ENCODE measurements at regions not wholly inside any gene's neighbourhood (a gene's known extent, or its start where the extent isn't known, plus 50 kb on each side); places are given as distances from the start of the nearest gene placed in this dataset.

- Histone ChIP-seq H3K4me1 (ENCODE audit: control insufficient read depth, insufficient read depth, low read length) (no peaks in the 10 kb centered on the region), H3K9me3 (ENCODE audit: control insufficient read depth, insufficient read depth, low read depth, low read length) (no peaks in the 10 kb centered on the region), H3K4me3 (ENCODE audit: low read depth in 2 of 2, low read length in 2 of 2) (no peak overlapping the region), H3K27me3 (ENCODE audit: control insufficient read depth, insufficient read depth, low read length) (no peaks in the 10 kb centered on the region; the same call in 1 of the 2 replicates), H3K27ac (ENCODE audit: low read length) (no peak overlapping the region), H3K36me3 (ENCODE audit: control insufficient read depth, insufficient read depth, low read length) (no peaks in the 10 kb centered on the region)
- ChIA-PET CTCF (no interaction called here), POLR2A (no interaction called here)
- TF ChIP-seq, protein P1, sequence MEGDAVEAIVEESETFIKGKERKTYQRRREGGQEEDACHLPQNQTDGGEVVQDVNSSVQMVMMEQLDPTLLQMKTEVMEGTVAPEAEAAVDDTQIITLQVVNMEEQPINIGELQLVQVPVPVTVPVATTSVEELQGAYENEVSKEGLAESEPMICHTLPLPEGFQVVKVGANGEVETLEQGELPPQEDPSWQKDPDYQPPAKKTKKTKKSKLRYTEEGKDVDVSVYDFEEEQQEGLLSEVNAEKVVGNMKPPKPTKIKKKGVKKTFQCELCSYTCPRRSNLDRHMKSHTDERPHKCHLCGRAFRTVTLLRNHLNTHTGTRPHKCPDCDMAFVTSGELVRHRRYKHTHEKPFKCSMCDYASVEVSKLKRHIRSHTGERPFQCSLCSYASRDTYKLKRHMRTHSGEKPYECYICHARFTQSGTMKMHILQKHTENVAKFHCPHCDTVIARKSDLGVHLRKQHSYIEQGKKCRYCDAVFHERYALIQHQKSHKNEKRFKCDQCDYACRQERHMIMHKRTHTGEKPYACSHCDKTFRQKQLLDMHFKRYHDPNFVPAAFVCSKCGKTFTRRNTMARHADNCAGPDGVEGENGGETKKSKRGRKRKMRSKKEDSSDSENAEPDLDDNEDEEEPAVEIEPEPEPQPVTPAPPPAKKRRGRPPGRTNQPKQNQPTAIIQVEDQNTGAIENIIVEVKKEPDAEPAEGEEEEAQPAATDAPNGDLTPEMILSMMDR (IDR thresholded peaks at IDR 0.05): no peak
- TF ChIP-seq POLR2AphosphoS5 (IDR thresholded peaks at IDR 0.05; ENCODE audit: low read depth, low read length) (no peak), SIN3A (IDR thresholded peaks at IDR 0.05; ENCODE audit: borderline replicate concordance, insufficient read depth, low read depth, low read length) (no peak), TCF7L2 (IDR thresholded peaks at IDR 0.05; ENCODE audit: low read depth, low read length) (no peak)
- TF ChIP-seq, protein P2, sequence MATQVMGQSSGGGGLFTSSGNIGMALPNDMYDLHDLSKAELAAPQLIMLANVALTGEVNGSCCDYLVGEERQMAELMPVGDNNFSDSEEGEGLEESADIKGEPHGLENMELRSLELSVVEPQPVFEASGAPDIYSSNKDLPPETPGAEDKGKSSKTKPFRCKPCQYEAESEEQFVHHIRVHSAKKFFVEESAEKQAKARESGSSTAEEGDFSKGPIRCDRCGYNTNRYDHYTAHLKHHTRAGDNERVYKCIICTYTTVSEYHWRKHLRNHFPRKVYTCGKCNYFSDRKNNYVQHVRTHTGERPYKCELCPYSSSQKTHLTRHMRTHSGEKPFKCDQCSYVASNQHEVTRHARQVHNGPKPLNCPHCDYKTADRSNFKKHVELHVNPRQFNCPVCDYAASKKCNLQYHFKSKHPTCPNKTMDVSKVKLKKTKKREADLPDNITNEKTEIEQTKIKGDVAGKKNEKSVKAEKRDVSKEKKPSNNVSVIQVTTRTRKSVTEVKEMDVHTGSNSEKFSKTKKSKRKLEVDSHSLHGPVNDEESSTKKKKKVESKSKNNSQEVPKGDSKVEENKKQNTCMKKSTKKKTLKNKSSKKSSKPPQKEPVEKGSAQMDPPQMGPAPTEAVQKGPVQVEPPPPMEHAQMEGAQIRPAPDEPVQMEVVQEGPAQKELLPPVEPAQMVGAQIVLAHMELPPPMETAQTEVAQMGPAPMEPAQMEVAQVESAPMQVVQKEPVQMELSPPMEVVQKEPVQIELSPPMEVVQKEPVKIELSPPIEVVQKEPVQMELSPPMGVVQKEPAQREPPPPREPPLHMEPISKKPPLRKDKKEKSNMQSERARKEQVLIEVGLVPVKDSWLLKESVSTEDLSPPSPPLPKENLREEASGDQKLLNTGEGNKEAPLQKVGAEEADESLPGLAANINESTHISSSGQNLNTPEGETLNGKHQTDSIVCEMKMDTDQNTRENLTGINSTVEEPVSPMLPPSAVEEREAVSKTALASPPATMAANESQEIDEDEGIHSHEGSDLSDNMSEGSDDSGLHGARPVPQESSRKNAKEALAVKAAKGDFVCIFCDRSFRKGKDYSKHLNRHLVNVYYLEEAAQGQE (IDR thresholded peaks at IDR 0.05; ENCODE audit: insufficient read depth in 1 of 2, low read depth in 2 of 2, low read length in 1 of 2): no peak
- intact Hi-C loops (cut with micrococcal nuclease; ENCODE audit: unreplicated experiment) (no loop called here), in situ Hi-C loops (cut with HindIII; ENCODE audit: low pct_unique_long_range_greater_than_20kb, low sequenced_read_pairs) (no loop called here)
- no TSS peak for BruUV-seq (replicated peaks)
- no peak for ATAC-seq
- no peak for DNase-seq (ENCODE audit: low read depth, low spot score)
Measured at GRCh38 chr11:110955776-110956175, 243.5 kb upstream of the ARHGAP20 start.

GRCh38 chr11:110951950-110952503, 239.8 kb upstream of the ARHGAP20 start:
- Histone ChIP-seq H3K4me3 (ENCODE audit: low read depth in 2 of 2, low read length in 2 of 2) (no peak overlapping the region), H3K4me1 (ENCODE audit: control insufficient read depth, insufficient read depth, low read length) (no peaks in the 10 kb centered on the region), H3K36me3 (ENCODE audit: control insufficient read depth, insufficient read depth, low read length) (no peaks in the 10 kb centered on the region), H3K27ac (ENCODE audit: low read length) (no peak overlapping the region), H3K27me3 (ENCODE audit: control insufficient read depth, insufficient read depth, low read length) (no peaks in the 10 kb centered on the region), H3K9me3 (ENCODE audit: control insufficient read depth, insufficient read depth, low read depth, low read length) (no peaks in the 10 kb centered on the region)
- ChIA-PET POLR2A (no interaction called here), CTCF (no interaction called here)
- in situ Hi-C loops (cut with HindIII; ENCODE audit: low pct_unique_long_range_greater_than_20kb, low sequenced_read_pairs) (no loop called here), intact Hi-C loops (cut with micrococcal nuclease; ENCODE audit: unreplicated experiment) (no loop called here)
- no peak for ATAC-seq
- BruUV-seq (replicated peaks): no TSS peak
- DNase-seq (ENCODE audit: low read depth, low spot score): no peak
- TF ChIP-seq TCF7L2 (IDR thresholded peaks at IDR 0.05; ENCODE audit: low read depth, low read length) (no peak), POLR2AphosphoS5 (IDR thresholded peaks at IDR 0.05; ENCODE audit: low read depth, low read length) (no peak), SIN3A (IDR thresholded peaks at IDR 0.05; ENCODE audit: borderline replicate concordance, insufficient read depth, low read depth, low read length) (no peak)
- TF ChIP-seq, protein P2 (IDR thresholded peaks at IDR 0.05; ENCODE audit: insufficient read depth in 1 of 2, low read depth in 2 of 2, low read length in 1 of 2): no peak
- TF ChIP-seq, protein P1 (IDR thresholded peaks at IDR 0.05): no peak
